ENCODE measurements at regions not wholly inside any gene's neighbourhood (a gene's known extent, or its start where the extent isn't known, plus 50 kb on each side); places are given as distances from the start of the nearest gene placed in this dataset.
A peak's percentile ranks its signal among the peaks of the same experiment; 100 is the strongest.
"Not testable (repeated sequence)": the region's sequence is repeated elsewhere in the genome, so short reads cannot be mapped to it uniquely, and the experiment has no call there.

DNA sequence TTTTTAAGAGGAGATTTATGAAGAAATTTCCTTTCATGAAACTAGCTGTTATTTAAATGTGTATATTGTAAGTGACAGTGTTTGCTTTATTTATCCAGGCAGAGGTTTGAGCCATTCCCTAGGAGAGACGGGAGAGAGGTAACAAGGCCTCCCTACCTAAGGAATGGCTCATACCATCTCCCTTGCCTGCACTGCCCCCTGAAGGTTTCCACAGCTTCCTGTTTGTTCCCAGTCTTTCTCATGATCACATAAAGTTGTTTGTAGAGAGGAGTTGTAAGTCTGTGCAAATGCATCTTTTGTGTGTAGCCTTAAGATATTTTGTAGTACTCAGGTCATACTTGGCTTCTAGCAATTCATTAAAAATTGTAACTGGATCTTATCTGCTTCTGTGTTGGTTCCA lies 1504.5 kb upstream of the PCDH10 start:
- H3K27ac ChIP-seq: no peak overlapping the region
- CTCF ChIA-PET: interaction anchor here (0.5 to 1.4 kb wide), 9 partner anchors 53 to 1328 kb away, joined by 3 to 4 read pairs (median 3); no protein-coding TSS in a partner anchor
- DNase-seq (ENCODE audit: low spot score): peak; percentile 25
- POLR2A ChIA-PET (ENCODE audit: low non-redundant PET): no interaction called here
- TF ChIP-seq, protein P1, sequence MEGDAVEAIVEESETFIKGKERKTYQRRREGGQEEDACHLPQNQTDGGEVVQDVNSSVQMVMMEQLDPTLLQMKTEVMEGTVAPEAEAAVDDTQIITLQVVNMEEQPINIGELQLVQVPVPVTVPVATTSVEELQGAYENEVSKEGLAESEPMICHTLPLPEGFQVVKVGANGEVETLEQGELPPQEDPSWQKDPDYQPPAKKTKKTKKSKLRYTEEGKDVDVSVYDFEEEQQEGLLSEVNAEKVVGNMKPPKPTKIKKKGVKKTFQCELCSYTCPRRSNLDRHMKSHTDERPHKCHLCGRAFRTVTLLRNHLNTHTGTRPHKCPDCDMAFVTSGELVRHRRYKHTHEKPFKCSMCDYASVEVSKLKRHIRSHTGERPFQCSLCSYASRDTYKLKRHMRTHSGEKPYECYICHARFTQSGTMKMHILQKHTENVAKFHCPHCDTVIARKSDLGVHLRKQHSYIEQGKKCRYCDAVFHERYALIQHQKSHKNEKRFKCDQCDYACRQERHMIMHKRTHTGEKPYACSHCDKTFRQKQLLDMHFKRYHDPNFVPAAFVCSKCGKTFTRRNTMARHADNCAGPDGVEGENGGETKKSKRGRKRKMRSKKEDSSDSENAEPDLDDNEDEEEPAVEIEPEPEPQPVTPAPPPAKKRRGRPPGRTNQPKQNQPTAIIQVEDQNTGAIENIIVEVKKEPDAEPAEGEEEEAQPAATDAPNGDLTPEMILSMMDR (conservative IDR thresholded peaks at IDR 0.05; ENCODE audit: low read depth): peak; percentile 18; the same call in 1 of the 2 replicates

DNA sequence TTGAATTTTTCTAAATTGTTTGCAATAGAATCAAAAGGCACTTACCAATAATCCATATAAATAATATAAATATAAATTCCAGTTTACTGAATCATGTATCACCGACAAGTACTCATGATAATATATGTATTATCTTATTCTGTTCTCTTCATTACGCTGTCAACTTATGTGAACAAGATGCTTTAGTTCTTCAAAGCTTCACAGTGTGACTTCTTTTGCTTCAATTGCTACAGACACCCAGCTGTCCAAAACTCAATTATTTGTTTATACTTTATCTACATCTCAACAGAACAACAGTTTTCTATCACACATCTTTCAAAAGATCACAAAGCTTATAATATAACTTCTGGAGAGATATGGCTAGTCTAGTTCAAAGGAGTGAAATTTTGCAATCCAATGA lies 1499.9 kb upstream of the PCDH10 start:
- CTCF ChIA-PET: no interaction called here

DNA sequence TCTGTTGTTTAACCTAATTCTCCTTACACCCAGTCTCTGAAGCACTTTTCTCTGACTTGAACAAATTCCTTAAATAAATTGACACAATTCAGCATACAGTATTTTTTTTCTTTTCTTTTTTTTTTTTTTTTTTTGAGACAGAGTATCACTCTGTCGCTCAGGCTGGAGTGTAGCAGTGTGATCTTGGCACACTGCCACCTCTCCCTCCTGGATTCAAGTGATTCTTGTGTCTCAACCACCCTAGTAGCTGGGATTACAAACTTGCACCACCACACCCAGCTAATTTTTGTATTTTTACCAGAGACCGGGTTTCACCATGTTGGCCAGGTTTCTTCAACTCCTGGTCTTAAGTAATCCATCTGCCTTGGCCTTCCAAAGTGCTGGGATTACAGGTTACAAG lies 1498.1 kb upstream of the PCDH10 start:
- CTCF ChIA-PET: no interaction called here
- DNase-seq (ENCODE audit: low spot score): no peak
- H3K27ac ChIP-seq: no peak overlapping the region
- POLR2A ChIA-PET (ENCODE audit: low non-redundant PET): no interaction called here
- TF ChIP-seq, protein P1 (conservative IDR thresholded peaks at IDR 0.05; ENCODE audit: low read depth): no peak

More for the DNA sequence above, 1499.9 kb upstream of the PCDH10 start:
- no peak overlapping the region for H3K27ac ChIP-seq
- POLR2A ChIA-PET (ENCODE audit: low non-redundant PET): no interaction called here
- TF ChIP-seq, protein P1 (conservative IDR thresholded peaks at IDR 0.05; ENCODE audit: low read depth): no peak
- DNase-seq (ENCODE audit: low spot score): no peak

DNA sequence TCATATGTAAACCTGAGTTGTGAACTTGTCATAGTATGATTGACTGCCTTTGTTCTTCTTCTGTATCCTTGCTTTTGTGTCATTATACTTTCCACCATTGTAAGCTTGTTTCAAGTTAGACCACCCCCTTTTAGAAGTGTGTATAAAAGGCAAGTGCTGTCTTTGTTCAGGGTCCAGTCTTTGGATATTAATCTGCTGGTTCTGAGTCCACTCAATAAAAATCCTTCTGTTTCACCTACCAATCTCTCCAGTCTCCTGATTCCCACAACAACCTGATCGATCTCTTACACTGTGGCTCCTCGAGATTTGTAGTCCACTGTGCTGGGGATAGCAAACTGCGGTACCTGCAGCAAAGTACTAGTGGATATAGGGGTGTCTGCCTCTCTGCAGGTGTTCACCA lies 1465.8 kb upstream of the PCDH10 start:
- not testable (repeated sequence) for DNase-seq (ENCODE audit: low spot score)

DNA sequence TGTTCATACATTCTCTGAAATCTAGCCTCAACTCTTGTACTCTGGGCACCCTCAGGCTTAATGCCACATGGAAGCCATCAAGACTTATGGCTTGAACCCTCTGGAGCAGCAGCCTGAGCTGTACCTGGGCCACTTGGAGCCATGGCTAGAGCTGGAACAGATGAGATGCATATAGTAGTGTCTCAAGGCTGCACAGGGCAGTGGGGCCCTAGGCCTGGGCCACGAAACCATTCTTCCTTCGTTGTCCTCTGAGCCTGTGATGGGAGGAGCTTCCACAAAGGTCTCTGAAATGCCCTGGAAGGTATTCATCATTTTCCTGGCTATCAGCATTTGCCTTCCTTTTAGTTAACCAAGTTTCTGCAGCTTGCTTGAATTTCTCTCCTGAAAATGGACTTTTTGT lies 1427.2 kb upstream of the PCDH10 start:
- DNase-seq (ENCODE audit: low spot score): no peak
- H3K27ac ChIP-seq: no peak overlapping the region
- TF ChIP-seq, protein P1 (conservative IDR thresholded peaks at IDR 0.05; ENCODE audit: low read depth): no peak
- POLR2A ChIA-PET (ENCODE audit: low non-redundant PET): no interaction called here
- CTCF ChIA-PET: no interaction called here

More for the DNA sequence above, 1465.8 kb upstream of the PCDH10 start:
- H3K27ac ChIP-seq; CTCF ChIA-PET; POLR2A ChIA-PET (ENCODE audit: low non-redundant PET): not testable (repeated sequence)

DNA sequence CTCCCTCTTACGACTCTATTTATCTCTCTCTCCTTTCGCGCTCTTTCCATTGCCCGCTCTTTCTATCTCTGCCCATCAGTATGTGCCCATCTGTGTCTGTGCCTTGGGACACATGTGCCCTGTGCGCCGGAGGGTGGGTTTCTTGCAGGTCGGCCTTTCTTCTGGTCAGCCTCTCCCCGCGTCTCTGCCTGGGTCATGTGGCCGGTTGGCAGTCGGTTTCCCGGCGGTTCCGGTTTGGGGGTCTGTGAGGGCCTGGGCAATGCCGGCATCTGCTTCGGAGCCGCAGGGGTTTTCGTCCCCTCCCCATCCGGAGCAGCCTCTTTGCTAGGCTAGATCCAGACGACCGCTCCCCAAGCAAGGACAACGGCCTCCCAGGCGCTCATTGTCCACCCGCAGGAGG lies 1426.0 kb upstream of the PCDH10 start:
- DNase-seq (ENCODE audit: low spot score); CTCF ChIA-PET; H3K27ac ChIP-seq; POLR2A ChIA-PET (ENCODE audit: low non-redundant PET): not testable (repeated sequence)

DNA sequence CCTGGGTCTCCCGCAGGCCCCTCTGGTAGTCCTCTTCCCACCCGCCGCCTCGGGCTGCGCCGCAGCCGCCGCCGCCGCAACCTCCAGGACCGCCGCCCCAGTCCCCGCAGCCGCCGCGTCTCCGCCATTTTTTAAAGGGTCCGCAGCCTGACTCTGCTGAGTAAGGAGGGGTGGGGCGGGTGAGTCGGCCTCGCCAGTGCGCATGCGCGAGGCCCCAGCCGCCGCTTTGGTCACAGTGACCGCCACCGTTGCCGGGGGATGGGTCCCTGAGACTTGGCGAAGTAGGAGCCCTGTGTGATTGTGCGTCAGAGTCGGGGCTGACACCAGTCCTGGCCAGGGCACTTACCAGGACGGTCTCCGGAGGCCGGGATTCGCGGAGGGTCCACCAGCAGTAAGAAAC lies 1424.2 kb upstream of the PCDH10 start:
- POLR2A ChIA-PET (ENCODE audit: low non-redundant PET); CTCF ChIA-PET; DNase-seq (ENCODE audit: low spot score); H3K27ac ChIP-seq: not testable (repeated sequence)

DNA sequence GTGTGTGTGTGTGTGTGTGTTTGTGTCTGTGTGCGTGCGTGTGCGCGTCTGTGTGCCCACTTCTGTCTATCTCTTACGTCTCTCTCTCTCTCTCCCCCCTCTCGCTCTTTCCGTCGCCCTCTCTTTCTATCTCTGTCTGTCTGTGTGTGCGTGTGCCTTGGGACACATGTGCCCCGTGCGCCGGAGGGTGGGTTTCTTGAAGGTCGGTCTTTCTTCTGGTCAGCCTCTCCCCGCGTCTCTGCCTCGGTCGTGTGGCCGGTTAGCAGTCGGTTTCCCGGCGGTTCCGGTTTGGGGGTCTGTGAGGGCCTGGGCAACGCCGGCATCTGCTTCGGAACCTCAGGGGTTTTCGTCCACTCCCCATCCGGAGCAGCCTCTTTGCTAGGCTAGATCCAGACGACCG lies 1423.6 kb upstream of the PCDH10 start:
- CTCF ChIA-PET; DNase-seq (ENCODE audit: low spot score); H3K27ac ChIP-seq; POLR2A ChIA-PET (ENCODE audit: low non-redundant PET): not testable (repeated sequence)

DNA sequence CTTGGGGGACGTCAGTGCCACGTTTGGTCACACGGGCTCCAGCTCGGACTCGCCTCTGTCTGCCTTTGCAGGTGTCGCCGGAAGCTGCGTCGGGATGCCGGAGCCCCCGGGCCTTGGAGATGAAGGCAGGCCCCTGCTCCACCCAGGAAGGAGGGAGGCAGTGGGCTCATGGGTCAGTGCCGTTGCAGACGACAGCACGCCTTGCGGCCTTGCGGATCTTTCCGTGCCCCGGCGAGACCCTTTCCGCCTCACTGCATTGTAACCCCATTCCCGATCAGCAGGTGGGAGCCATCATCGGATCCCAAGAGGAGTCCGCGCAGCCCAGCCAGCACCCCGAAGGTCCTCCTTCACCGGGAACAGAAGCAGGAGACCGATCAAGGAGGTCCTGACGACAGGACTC lies 1422.2 kb upstream of the PCDH10 start:
- POLR2A ChIA-PET (ENCODE audit: low non-redundant PET); DNase-seq (ENCODE audit: low spot score); CTCF ChIA-PET; H3K27ac ChIP-seq: not testable (repeated sequence)

DNA sequence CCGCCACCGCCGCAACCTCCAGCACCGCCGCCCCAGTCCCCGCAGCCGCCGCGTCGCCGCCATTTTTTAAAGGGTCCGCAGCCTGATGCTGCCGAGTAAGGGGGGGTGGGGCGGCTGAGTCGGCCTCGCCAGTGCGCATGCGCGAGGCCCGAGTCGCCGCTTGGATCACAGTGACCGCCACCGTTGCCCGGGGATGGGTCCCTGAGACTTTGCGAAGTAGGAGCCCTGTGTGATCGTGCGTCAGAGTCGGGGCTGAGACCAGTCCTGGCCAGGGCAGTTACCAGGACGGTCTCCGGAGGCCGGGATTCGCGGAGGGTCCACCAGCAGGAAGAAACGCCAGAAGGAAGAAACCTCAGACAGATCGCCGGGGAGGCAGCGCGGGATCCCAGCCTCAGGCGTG lies 1421.7 kb upstream of the PCDH10 start:
- DNase-seq (ENCODE audit: low spot score); POLR2A ChIA-PET (ENCODE audit: low non-redundant PET); CTCF ChIA-PET; H3K27ac ChIP-seq: not testable (repeated sequence)

DNA sequence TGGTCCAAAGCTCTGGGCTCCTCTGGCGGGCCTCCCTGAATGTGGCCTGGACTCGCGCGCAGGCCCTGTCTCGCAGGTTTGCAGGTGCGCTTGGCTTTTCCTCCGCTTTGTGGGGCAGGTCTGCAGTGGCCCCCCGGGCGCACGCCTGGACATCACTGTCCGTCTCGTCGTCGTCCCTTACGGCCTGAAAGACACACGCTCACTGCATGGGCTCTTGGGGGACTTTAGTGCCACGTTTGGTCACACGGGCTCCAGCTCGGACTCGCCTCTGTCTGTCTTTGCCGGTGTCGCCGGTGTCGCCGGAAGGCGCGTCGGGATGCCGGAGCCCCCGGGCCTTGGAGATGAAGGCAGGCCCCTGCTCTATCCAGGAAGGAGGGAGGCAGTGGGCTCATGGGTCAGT lies 1419.9 kb upstream of the PCDH10 start:
- H3K27ac ChIP-seq; DNase-seq (ENCODE audit: low spot score); POLR2A ChIA-PET (ENCODE audit: low non-redundant PET): not testable (repeated sequence)
- CTCF ChIA-PET: interaction anchor here (0.6 kb wide), 1 partner anchor 264 kb away, joined by 3 read pairs; no protein-coding TSS in a partner anchor

DNA sequence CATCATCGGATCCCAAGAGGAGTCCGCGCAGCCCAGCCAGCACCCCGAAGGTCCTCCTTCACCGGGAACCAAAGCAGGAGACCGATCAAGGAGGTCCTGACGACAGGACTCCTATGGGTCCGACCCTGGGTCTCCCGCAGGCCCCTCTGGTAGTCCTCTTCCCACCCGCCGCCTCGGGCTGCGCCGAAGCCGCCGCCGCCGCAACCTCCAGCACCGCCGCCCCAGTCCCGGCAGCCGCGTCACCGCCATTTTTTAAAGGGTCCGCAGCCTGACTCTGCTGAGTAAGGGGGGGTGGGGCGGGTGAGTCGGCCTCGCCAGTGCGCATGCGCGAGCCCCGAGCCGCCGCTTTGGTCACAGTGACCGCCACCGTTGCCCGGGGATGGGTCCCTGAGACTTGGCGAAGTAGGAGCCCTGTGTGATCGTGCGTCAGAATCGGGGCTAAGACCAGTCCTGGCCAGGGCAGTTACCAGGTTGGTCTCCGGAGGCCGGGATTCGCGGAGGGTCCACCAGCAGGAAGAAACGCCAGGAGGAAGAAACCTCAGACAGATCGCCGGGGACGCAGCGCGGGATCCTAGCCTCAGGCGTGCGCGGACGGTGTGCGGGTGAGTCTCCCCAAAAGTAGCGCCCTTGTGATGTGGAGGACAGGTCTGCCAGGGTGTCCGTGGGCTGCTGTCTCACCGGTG lies 1419.2 kb upstream of the PCDH10 start:
- POLR2A ChIA-PET (ENCODE audit: low non-redundant PET); DNase-seq (ENCODE audit: low spot score); CTCF ChIA-PET; H3K27ac ChIP-seq: not testable (repeated sequence)

DNA sequence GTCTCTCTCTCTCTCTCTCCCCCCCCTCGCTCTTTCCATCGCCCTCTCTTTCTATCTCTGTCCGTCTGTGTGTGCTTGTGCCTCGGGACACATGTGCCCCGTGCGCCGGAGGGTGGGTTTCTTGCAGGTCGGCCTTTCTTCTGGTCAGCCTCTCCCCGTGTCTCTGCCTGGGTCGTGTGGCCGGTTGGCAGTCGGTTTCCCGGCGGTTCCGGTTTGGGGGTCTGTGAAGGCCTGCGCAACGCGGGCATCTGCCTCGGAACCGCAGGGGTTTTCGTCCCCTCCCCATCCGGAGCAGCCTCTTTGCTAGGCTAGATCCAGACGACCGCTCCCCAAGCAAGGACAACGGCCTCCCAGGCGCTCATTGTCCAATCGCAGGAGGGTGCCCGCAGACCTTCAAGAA lies 1418.5 kb upstream of the PCDH10 start:
- POLR2A ChIA-PET (ENCODE audit: low non-redundant PET); CTCF ChIA-PET: not testable (repeated sequence)

More for the DNA sequence above, 1418.5 kb upstream of the PCDH10 start:
- not testable (repeated sequence) for H3K27ac ChIP-seq; DNase-seq (ENCODE audit: low spot score)
